Thymus (tissue), 11 donors: ENCODE measurements at regions not wholly inside any gene's neighbourhood (a gene's known extent, or its start where the extent isn't known, plus 50 kb on each side); places are given as distances from the start of the nearest gene placed in this dataset.

Experiments used
- DNase-seq, 9 donors: peaks; one replicate each; pipeline ENCODE4 v3.0.0-alpha.2; 2013; ENCODE audit warnings: low spot score in 9 of 9, low read depth in 6 of 9, missing footprints in 1 of 9
- H3K27ac ChIP-seq, 2 donors: one replicate each; pipeline ENCODE4 v1.5.1; 2013; ENCODE audit warnings: control low read depth in 1 of 2, low read depth in 1 of 2, low read length in 1 of 2, mild to moderate bottlenecking in 1 of 2, moderate library complexity in 1 of 2
- H3K27me3 ChIP-seq, 2 donors: one replicate each; pipeline ENCODE4 v1.5.1; 2013; ENCODE audit warnings: low read length in 1 of 2; ENCODE audit not compliant: control insufficient read depth in 2 of 2, insufficient read depth in 1 of 2
- H3K36me3 ChIP-seq, 2 donors: one replicate each; pipeline ENCODE4 v1.5.1; 2013; ENCODE audit warnings: low read length in 1 of 2, mild to moderate bottlenecking in 1 of 2, moderate library complexity in 1 of 2; ENCODE audit not compliant: control insufficient read depth in 2 of 2, insufficient read depth in 2 of 2
- H3K4me1 ChIP-seq, 2 donors: one replicate each; pipeline ENCODE4 v1.5.1; 2013; ENCODE audit warnings: low read length in 2 of 2; ENCODE audit not compliant: control insufficient read depth in 2 of 2, insufficient read depth in 2 of 2
- H3K4me3 ChIP-seq, 2 donors: one replicate each; pipeline ENCODE4 v1.5.1; 2013; ENCODE audit warnings: low read length in 2 of 2, control low read depth in 1 of 2, mild to moderate bottlenecking in 1 of 2
- H3K9me3 ChIP-seq, 2 donors: one replicate each; pipeline ENCODE4 v1.5.1; 2013; ENCODE audit warnings: low read length in 1 of 2, mild to moderate bottlenecking in 1 of 2; ENCODE audit not compliant: control insufficient read depth in 2 of 2, insufficient read depth in 1 of 2
- WGBS: extraction: QIAGEN DNeasy Blood & Tissue Kit; methylation state at CpG from one replicate; pipeline ENCODE4 v1.1.7; 2013; 5-methylcytosine and 5-hydroxymethylcytosine counted together
- donor health status: healthy.

GRCh38 chr1:90508376-90509167 is 208.5 kb downstream of the BARHL2 start:
- no peak for DNase-seq
- WGBS: 67% methylated on average over 2 of the region's 2 CpGs
- no peaks in the 10 kb centered on the region for H3K27me3 ChIP-seq

GRCh38 chr1:90507173-90507572 is 209.9 kb downstream of the BARHL2 start:
- Histone ChIP-seq H3K4me3 (no peak overlapping the region), H3K36me3 (no peaks in the 10 kb centered on the region), H3K27me3 (no peaks in the 10 kb centered on the region), H3K9me3 (no peaks in the 10 kb centered on the region), H3K4me1 (no peaks in the 10 kb centered on the region), H3K27ac (no peak overlapping the region)
- 97% methylated on average over 5 of the region's 5 CpGs for WGBS
- DNase-seq: no peak

More at GRCh38 chr1:90508376-90509167, 208.5 kb downstream of the BARHL2 start:
- no peaks in the 10 kb centered on the region for H3K9me3 ChIP-seq
- no peaks in the 10 kb centered on the region for H3K36me3 ChIP-seq
- no peak overlapping the region for H3K27ac ChIP-seq
- H3K4me3 ChIP-seq: no peak overlapping the region
- H3K4me1 ChIP-seq: no peaks in the 10 kb centered on the region

- no peak for DNase-seq
- no peak overlapping the region for H3K4me3 ChIP-seq
- 96% methylated on average over 2 of the region's 2 CpGs for WGBS
- H3K9me3 ChIP-seq: no peaks in the 10 kb centered on the region
- H3K27ac ChIP-seq: no peak overlapping the region
- H3K27me3 ChIP-seq: no peaks in the 10 kb centered on the region
- H3K4me1 ChIP-seq: no peaks in the 10 kb centered on the region
- no peaks in the 10 kb centered on the region for H3K36me3 ChIP-seq
Observed at GRCh38 chr1:90505806-90506205, 211.3 kb downstream of the BARHL2 start.

- no peaks in the 10 kb centered on the region for H3K27me3 ChIP-seq
- WGBS: 84% methylated on average over 1 of the region's 1 CpG
- H3K27ac ChIP-seq: no peak overlapping the region
- H3K4me1 ChIP-seq: no peaks in the 10 kb centered on the region
- no peak for DNase-seq
- H3K36me3 ChIP-seq: no peaks in the 10 kb centered on the region
- no peaks in the 10 kb centered on the region for H3K9me3 ChIP-seq
- no peak overlapping the region for H3K4me3 ChIP-seq
Observed at GRCh38 chr1:90504509-90504908, 212.6 kb downstream of the BARHL2 start.

- no peaks in the 10 kb centered on the region for H3K36me3 ChIP-seq
- 82% methylated on average over 1 of the region's 1 CpG for WGBS
- no peaks in the 10 kb centered on the region for H3K27me3 ChIP-seq
- no peaks in the 10 kb centered on the region for H3K4me1 ChIP-seq
- no peaks in the 10 kb centered on the region for H3K9me3 ChIP-seq
- H3K27ac ChIP-seq: no peak overlapping the region
- DNase-seq: no peak
- H3K4me3 ChIP-seq: no peak overlapping the region
Observed at GRCh38 chr1:90502696-90503095, 214.4 kb downstream of the BARHL2 start.

GRCh38 chr1:90502194-90502593 is 214.9 kb downstream of the BARHL2 start:
- Histone ChIP-seq H3K4me3 (no peak overlapping the region), H3K27me3 (no peaks in the 10 kb centered on the region), H3K9me3 (no peaks in the 10 kb centered on the region), H3K4me1 (no peaks in the 10 kb centered on the region), H3K36me3 (no peaks in the 10 kb centered on the region), H3K27ac (no peak overlapping the region)
- DNase-seq: no peak
- 73% methylated on average over 7 of the region's 7 CpGs for WGBS

- no peak for DNase-seq
- Histone ChIP-seq H3K27me3 (no peaks in the 10 kb centered on the region), H3K9me3 (no peaks in the 10 kb centered on the region), H3K4me1 (no peaks in the 10 kb centered on the region), H3K4me3 (no peak overlapping the region), H3K27ac (no peak overlapping the region), H3K36me3 (no peaks in the 10 kb centered on the region)
- 85% methylated on average over 3 of the region's 3 CpGs for WGBS
Observed at GRCh38 chr1:90501281-90501680, 215.8 kb downstream of the BARHL2 start.

GRCh38 chr1:90494748-90495282 is 222.3 kb downstream of the BARHL2 start:
- Histone ChIP-seq H3K27ac (no peak overlapping the region), H3K36me3 (no peaks in the 10 kb centered on the region), H3K4me1 (no peaks in the 10 kb centered on the region), H3K27me3 (no peaks in the 10 kb centered on the region), H3K4me3 (no peak overlapping the region), H3K9me3 (no peaks in the 10 kb centered on the region)
- no peak for DNase-seq
- WGBS: 90% methylated on average over 11 of the region's 11 CpGs

GRCh38 chr1:90488451-90488850 is 228.7 kb downstream of the BARHL2 start:
- H3K9me3 ChIP-seq: no peaks in the 10 kb centered on the region
- H3K27me3 ChIP-seq: no peaks in the 10 kb centered on the region
- DNase-seq: no peak
- H3K4me3 ChIP-seq: no peak overlapping the region
- no peaks in the 10 kb centered on the region for H3K4me1 ChIP-seq
- H3K36me3 ChIP-seq: no peaks in the 10 kb centered on the region
- H3K27ac ChIP-seq: no peak overlapping the region
- WGBS: 94% methylated on average over 5 of the region's 5 CpGs
